GM21529 (cell line): ENCODE measurements at regions not wholly inside any gene's neighbourhood (a gene's known extent, or its start where the extent isn't known, plus 50 kb on each side); places are given as distances from the start of the nearest gene placed in this dataset.
"Not testable (repeated sequence)": the region's sequence is repeated elsewhere in the genome, so short reads cannot be mapped to it uniquely, and the experiment has no call there.

Experiments used
- ATAC-seq: cut with Tn5 transposase; IDR thresholded peaks from one replicate; pipeline ENCODE4 v1.9.1; 2021; ENCODE audit not compliant: unreplicated experiment

DNA sequence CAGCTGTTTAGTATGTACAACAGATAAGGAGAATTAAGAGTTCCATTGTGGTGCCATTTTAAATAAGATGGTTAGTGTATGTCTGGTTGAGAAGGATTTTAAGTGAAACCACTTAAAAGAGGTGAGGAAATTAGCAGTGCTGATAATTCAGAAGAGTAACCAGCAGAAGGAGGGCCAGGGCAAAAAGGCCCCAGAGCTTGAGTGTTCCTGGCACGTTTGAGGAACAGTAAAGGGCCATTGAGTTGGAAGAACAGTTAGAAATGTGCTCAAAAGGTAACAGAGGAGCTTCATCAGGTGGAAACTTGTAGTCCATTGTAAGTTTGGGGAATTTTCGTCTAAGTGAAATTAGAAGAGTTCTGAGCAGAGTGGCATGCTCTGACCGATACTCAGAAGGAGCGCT, 606.2 kb upstream of the ZFP42 start:
- no peak for ATAC-seq

DNA sequence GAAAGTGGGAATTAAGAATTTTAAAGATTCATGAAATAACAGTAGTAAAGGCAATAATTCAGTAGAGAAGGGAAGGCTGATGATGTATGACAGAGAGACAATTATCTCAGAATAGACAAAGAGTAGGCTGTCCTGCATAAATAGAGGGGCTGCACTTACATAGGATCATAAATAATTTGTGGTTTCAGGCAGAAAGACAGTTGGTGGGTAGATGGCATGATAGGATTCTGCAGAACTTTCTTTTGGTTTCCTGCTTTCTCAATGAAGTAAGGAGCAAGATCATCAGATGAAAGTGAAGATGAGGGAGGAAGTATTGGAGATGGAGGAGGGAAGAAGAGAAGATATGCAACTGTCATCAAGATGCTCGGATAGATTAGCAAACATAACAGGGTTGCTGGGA, 604.9 kb upstream of the ZFP42 start:
- ATAC-seq: no peak

DNA sequence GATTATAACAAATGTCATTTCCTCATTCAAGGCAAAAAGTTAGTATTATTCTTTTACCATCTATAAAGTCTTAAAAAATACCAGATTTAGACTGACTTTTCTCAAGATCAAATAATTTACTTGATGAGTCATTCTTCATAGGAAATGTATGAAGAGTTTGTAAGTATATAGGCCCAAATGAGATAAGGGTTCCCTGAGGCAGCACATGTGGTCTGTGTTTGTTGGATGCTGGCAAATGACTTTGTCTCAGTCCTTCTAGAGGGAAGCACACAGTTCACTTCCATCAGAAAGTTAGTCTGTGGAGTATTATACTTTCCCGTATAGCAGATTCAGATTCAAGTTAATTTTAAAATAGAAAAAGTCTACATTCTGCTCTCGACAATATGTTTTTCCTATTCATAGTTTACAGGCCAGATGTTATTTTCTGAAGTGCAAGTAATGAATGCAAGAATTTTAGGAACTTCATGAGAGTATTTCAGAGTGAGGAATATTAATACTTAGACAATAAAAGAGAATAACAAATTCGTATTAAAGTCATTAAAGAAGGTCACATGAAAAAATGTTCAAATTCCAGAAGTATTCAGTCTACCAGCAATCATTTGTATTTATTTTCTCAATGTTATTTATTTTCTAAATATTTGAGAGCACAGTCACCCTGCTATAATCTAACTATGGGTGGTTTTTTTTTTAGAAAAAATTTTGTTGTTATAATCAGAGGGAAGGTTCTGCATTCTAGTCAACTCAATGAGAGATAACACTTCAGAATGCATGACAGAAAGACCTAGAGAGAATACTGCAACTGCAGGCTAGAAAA, 601.8 kb upstream of the ZFP42 start:
- ATAC-seq: no peak

DNA sequence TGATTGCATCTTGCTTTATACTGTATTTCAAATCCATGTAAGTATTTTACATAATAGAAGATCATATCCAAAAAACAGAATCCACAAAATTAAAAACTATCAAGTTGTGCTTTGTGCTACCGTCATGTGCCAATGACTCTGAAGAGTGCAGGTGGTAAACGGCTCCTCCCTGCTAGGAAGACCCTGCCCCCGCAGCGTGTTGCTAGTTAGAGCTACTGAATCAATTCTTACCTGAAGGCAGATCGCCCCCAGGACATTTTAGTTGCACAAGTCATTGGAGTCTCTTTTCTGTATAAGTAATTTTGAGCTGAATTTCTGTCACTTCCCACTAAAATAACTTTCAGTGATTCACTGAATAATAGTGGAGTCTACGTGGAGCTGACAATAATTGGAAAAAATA, 599.5 kb upstream of the ZFP42 start:
- ATAC-seq: no peak

DNA sequence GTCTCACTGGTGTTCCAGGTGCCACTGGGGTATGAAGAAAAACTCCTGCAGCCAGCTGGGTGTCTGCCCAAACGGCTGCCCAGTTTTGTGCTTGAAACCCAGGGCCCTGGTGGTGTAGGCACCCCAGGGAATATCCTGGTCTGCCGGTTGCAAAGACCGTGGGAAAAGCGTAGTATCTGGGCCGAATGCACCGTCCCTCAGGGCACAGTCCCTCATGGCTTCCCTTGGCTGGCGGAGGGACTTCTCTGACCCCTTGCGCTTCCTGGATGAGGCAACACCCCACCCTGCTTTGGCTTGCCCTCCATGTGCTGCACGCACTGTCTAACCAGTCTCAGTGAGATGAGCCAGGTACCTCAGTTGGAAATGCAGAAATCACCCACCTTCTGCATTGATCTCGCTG, 587.1 kb upstream of the ZFP42 start:
- not testable (repeated sequence) for ATAC-seq

DNA sequence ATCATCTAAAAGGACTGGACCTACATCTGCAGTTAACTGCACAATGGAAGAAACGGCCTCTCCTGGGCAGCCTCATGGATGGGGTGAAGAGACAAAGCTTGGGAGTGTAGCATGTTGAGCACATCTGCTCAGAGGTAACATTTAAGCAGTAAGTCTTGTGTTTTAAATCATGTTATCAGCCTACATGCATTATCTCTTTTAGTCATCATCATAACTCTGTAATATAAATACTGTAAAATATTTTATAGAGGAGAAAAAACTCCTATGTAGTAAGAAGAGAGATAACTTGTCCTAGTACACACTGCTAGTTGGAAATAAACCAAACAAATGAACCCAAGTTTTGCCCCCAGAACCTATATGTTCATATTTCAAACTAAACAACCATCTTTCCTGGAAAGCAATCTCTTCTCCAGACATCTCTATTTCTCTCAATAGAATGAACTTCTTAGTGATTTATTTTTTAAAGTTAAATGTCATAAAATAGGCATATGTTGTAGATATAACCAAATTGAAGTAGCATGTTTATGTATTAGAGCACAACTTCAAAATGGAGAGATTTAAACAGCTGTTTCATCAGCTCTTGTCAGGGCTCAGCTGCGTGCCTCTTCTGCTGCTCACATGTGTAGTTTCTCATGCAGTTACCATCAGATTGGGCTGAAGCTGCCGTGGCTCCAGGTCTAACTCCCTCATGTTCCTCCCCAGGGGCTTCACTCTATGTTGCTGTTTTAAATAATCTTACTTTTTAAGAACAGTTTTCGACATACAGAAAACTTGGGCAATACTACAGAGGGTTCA, 581.8 kb upstream of the ZFP42 start:
- ATAC-seq: no peak

DNA sequence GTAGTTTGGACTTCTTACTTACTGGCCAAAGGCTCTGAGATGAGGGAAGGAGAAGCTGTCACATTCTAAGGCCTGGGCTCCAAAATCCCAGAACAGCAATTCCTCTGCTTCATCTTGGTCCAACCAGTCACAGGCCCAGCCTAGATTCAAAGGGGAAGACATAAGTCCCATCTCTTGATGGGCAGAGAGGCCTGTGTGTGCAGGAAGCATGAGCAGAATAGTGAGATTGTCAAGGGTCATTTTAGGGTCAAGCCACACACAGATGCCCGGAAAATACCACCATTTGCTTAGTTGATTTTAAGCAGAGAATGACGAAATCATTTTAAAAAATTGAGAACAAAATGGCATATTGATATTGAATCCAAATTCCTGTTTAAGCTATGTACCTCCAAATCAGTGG, 580.9 kb upstream of the ZFP42 start:
- ATAC-seq: no peak

DNA sequence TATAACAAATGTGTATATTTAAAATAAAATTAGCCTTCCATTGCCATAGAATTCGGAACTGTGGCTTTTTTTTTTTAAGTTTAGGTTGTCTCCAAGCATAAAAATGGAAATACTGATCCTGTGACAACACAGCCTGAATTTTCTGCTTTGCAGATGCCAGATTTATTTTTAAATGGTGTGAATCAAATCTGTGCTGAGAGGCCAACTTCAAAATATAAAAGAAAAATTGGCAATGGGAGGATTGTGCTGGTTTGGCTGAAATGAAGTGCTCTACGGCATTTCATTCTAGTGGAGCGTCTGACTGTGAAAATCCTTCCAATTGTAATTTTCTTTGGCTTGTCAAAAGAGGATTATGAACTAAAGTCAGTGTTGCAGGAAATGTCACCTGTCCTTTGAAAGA, 580.3 kb upstream of the ZFP42 start:
- ATAC-seq: no peak

DNA sequence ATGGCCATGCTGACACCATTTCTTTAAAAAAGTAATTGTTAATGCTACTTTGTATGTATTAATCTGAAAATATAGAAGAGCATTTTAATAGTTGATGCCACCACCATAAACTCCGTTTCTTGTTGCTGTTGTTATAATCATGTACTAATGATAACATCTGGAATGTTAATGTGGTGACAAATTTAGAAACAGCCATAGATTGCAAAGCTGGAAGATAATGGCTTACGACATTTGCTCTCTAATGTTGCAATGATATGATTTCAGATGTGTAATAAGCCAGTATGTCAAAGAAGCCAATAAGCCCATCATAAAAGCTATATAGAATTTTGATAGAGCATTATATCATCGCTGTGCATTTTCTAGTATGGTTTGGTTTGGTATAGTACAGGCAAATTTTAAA, 579.4 kb upstream of the ZFP42 start:
- ATAC-seq: no peak

DNA sequence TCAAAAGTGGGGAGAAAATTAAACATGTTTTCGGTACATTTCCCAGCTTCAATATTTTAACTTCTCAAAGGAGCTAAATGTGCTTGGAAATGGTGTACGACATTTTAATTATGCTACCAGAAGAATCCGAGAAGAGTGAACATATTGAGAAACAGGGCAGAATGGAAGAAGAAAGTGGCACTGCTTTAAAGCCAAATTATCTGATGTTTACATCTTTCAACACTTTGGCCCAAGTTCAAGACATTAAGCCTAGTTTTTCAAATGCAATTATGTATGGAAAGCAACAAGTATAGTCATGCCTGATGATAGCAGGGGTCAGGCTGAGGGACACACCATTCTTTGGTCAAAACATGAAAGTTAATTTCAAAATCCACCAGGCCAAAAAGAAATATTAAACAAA, 577.9 kb upstream of the ZFP42 start:
- ATAC-seq: no peak

DNA sequence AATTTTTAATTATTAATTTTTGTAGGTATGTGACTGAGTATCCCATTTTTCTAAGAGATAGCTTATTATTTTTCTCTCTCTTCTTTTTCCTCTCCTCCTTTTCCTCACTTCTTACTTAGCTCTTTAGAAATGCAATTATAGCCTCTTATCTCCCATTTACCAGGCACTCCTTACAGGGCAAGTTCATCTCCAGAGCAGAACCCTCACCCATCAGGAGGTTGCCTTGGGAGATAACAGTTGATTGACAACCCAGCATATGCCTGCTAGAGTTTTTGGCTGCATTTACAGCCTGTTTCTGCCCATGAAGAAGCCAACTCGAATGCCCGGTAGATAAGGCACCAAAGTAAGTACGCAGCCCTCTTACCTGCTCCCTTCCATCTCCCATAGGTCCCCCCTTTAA, 572.9 kb upstream of the ZFP42 start:
- ATAC-seq: no peak

DNA sequence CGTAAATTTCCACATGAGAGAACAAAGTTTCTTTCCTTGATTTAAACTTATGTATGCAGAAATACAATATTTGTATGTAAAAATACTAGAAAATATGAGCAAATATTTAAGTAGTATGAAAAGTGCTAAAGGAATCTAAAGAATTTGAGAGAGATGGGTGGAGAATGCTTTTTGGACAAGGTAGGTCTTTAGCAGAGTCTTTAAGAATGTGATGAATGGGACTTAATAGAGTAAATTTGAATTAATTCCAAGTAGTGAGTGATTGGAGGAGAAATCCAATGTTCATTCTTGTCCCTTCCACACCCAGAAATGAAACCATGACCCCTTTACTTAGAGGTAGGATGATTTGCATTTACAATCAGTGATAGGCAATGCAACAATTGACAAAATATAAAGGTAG, 570.9 kb upstream of the ZFP42 start:
- ATAC-seq: no peak

DNA sequence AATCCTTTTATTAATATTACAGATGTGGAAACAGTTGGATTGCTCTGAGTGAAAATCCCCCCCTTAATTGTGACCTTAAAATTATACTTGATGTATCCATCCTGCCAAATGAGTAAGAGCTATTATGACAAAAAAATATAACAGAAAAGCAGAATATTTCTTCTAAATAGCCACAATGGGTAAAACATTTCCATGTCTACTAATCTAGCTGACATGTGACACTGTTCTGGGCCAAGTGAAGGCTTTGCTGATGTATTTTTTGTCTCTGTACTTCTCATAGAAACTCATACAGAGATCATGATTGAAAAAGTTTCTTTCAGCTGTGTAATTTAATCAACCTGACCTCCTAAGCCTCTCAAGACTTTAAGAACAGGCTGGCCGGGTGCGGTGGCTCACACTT, 569.1 kb upstream of the ZFP42 start:
- ATAC-seq: no peak

DNA sequence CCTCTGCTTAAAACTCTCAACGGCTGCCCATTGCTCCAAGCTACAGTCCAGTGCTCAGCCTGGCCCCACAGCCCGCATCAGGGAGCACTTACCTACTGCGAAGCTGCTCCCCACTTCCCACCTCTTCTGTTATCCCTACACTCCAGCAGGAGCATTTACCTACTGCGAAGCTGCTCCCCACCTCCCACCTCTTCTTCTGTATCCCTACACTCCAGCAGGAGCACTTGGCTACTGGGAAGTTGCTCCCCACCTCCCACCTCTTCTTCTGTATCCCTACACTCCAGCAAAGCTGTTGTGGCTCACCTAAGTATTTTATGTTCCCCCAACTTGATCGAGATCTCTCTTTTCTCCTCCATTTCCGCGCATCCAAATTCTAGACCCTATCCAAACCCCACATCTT, 563.3 kb upstream of the ZFP42 start:
- no peak for ATAC-seq

DNA sequence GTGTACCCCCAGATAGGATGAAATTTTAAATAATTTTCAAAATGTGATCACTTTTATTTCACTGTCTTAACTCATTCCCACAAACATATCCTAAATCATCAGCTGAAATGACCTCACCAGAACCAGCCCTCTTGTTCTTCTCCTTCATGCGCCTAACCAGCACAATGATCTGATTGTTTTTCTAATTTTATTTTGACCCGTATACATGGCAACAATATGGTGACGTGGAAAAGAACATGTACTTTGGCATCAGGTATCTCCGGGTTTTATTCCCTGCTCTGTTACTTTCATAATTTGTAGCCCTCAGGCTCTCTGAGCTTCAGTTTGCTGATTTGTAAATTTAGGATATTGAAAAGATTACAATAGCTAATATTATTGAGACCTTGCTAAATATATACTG, 562.4 kb upstream of the ZFP42 start:
- no peak for ATAC-seq

DNA sequence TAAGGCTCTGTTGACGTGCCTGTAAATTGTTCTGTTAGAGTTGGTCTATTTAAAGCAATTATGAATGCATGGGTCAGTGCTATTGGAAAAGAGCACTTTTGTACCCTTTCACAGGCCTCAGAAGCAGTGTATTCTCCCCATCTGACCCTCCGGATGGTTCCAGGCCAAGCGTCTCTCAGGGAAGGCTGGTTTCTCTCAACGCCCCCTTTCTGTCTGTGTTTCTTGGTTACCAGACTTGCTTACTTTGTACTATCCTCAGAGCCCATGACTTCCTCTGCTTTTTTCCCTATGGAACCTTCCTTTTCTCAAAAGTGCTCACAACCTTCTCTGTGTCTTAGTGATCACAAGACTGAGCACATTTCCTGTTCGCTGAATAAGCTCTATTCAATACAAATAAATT, 559.3 kb upstream of the ZFP42 start:
- no peak for ATAC-seq

DNA sequence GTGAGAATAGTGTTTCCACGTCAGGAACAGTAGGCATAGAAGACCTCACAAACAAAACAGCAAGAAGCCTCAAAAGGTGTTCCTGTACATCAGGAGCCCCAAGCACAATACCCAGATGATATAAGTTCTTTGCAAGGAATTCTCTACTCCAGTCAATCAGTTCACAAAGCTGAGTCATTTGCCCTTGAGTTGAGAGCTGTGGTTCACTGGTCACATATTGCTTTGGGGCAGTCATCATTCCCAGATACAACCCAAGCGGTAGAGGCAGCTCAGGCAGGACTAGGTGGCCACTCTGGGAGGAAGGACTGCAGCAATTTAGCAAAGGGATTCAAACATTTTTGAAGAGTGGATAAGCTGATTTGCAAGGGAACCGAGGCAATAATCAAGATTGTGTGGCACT, 551.5 kb upstream of the ZFP42 start:
- ATAC-seq: no peak

DNA sequence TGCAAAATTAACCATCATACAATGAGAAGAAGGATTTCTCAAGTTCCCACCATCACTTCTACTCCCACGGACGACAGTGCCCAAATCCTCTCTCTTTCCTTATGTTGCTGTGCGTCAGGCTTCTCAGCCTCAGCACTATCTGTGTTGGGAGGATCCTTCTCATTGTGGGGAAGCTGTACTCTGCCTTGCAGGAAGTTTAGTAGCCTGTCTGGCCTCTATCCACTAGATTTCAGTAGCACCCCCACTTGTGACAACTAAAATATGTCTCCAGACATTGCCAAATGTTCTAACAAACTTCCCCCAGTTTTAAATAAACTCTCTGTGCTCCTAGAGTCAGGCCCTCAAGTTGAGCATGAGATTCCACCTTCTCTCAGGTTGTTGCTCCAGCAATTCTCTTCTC, 545.9 kb upstream of the ZFP42 start:
- ATAC-seq: no peak

DNA sequence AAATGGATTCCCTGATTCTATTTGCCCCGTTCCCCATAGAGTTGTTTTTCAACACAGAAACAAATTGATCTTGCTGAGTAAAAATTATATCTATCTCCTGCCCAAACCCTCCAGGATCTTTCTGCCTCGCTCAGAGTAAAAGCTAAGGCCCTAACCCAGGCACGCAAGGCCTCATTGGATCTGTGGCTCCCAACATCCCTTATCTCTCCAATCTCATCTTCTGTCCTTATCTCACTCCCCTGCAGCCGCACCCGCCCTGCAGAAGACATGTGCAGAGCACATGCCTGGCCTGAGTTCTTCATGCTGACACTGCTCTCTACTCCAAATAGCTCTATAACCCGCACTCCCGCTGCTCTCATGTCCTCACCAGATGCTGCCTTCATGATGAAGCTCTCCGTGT, 543.8 kb upstream of the ZFP42 start:
- ATAC-seq: no peak

DNA sequence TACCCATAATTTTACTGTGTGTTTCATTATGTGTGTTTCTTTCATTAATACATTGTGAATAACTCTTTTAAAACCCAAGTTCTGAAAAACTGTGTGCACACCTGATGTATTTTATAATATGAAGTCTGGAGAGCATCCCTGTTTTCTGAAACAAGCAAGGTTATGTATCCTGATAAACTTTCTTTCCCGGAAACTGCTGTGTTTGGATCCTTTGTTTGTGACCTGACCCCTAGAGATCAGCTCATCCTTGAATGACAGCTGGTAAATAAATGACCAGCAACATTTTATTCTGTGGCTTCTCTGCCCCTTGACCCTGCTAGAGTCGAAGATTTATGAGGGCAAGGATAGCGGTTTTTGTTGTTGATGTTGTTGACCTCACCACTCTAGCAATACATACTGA, 535.6 kb upstream of the ZFP42 start:
- no peak for ATAC-seq

DNA sequence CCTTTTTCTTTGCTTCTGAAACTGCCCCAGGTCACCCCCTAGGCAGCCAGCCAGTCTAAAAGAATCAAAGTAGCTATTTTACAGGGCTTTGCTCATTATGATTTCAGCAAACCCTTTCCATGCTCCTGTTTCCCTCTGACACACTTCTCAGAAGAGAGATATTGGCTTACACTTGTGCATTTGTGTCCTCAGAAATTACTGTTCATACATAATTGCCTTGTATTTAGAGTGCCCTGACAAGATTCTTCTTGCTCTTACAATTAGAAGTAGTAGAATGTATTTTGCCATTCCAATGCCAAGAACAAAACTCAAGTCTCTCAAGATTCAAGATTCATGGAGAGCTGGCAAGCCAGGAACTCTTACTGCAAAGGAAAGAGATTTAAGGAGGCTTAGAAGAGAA, 531.0 kb upstream of the ZFP42 start:
- ATAC-seq: no peak

DNA sequence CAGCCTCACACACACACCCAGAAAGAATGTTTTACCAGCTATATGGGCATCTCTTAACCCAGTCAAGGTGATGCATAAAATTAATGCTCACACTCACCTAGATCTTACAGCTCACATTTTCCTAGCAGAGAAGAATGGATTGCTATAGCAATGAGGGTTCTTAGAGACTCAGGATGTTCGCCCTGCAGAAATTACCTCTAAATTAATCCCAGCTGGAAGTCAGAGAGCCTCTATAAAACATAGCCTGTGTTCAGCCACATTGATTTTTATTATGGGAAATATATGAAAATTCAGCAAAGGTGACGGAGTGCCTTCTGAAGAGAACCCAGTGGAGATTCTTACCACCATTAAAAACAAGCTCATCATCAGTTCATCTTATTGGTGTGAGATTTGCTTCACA, 528.3 kb upstream of the ZFP42 start:
- no peak for ATAC-seq

DNA sequence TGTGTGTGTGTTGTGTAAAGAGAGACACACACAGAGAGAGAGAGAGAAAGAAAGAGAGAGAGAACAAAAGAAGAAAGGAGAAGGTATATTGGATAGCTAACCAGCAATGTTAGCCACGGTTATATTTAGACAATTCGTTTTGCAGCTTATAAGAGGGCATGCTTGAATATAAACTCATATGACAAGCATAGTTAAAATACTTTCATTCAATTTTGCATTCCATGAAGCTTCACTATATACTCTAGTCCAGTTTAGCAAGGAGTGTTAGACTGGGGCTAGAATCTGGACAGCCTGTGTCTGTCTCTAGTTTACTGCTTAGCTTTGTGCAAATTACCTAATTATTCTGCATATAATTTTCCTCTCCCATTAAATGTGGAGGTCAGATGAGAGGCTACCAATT, 525.9 kb upstream of the ZFP42 start:
- ATAC-seq: no peak
